ENCODE measurements at regions not wholly inside any gene's neighbourhood (a gene's known extent, or its start where the extent isn't known, plus 50 kb on each side); places are given as distances from the start of the nearest gene placed in this dataset.

- Histone ChIP-seq H4K20me1 (ENCODE audit: insufficient read depth, low read length) (no peaks in the 10 kb centered on the region), H3K79me2 (ENCODE audit: low read length) (no peaks in the 10 kb centered on the region), H3K4me2 (ENCODE audit: low read length) (no peak overlapping the region), H3K4me1 (ENCODE audit: low read length) (peaks cover 19% of the 10 kb centered on the region), H3K27me3 (ENCODE audit: low read depth, low read length) (no peaks in the 10 kb centered on the region), H3K27ac (ENCODE audit: low read length) (no peak overlapping the region), H3K4me3 (ENCODE audit: low read length) (no peak overlapping the region), H2AFZ (ENCODE audit: low read depth, low read length) (no peak overlapping the region; the same call in 1 of the 2 replicates), H3K9ac (ENCODE audit: low read length) (no peak overlapping the region), H3K9me3 (ENCODE audit: insufficient read depth, low read length) (peaks cover 10% of the 10 kb centered on the region; the same call in 1 of the 2 replicates), H3K36me3 (replicated peaks; ENCODE audit: low read depth, low read length) (no peaks in the 10 kb centered on the region)
- TF ChIP-seq EZH2phosphoT487 (IDR thresholded peaks at IDR 0.05; ENCODE audit: low read depth): no peak
- no peak for TF ChIP-seq CTCF (IDR thresholded peaks at IDR 0.05; ENCODE audit: low read depth, low read length)
These were observed 102.1 kb upstream of the C1QTNF9B start for GRCh38 chr13:23999424-23999823.

- Histone ChIP-seq H2AFZ (ENCODE audit: low read depth, low read length) (no peak overlapping the region), H4K20me1 (ENCODE audit: insufficient read depth, low read length) (no peaks in the 10 kb centered on the region), H3K9ac (ENCODE audit: low read length) (no peak overlapping the region), H3K4me1 (ENCODE audit: low read length) (peaks cover 32% of the 10 kb centered on the region), H3K27ac (ENCODE audit: low read length) (no peak overlapping the region), H3K4me3 (ENCODE audit: low read length) (no peak overlapping the region), H3K36me3 (replicated peaks; ENCODE audit: low read depth, low read length) (no peaks in the 10 kb centered on the region), H3K4me2 (ENCODE audit: low read length) (no peak overlapping the region), H3K9me3 (ENCODE audit: insufficient read depth, low read length) (no peaks in the 10 kb centered on the region), H3K79me2 (ENCODE audit: low read length) (no peaks in the 10 kb centered on the region), H3K27me3 (ENCODE audit: low read depth, low read length) (no peaks in the 10 kb centered on the region)
- TF ChIP-seq EZH2phosphoT487 (IDR thresholded peaks at IDR 0.05; ENCODE audit: low read depth) (no peak), CTCF (IDR thresholded peaks at IDR 0.05; ENCODE audit: low read depth, low read length) (no peak)
These were observed 105.0 kb upstream of the C1QTNF9B start for GRCh38 chr13:24002206-24002815.

GRCh38 chr13:24004142-24004899 is 107.0 kb upstream of the C1QTNF9B start:
- H3K4me2 ChIP-seq (ENCODE audit: low read length): peak overlapping the region; percentile 61

More at GRCh38 chr13:24004142-24004899, 107.0 kb upstream of the C1QTNF9B start:
- Histone ChIP-seq H3K79me2 (ENCODE audit: low read length) (no peaks in the 10 kb centered on the region), H3K4me1 (ENCODE audit: low read length) (peaks cover 31% of the 10 kb centered on the region), H3K36me3 (replicated peaks; ENCODE audit: low read depth, low read length) (no peaks in the 10 kb centered on the region), H3K27me3 (ENCODE audit: low read depth, low read length) (no peaks in the 10 kb centered on the region), H3K27ac (ENCODE audit: low read length) (no peak overlapping the region), H3K9me3 (ENCODE audit: insufficient read depth, low read length) (no peaks in the 10 kb centered on the region), H2AFZ (ENCODE audit: low read depth, low read length) (peak overlapping the region; percentile 55; the same call in 1 of the 2 replicates), H3K4me3 (ENCODE audit: low read length) (no peak overlapping the region), H4K20me1 (ENCODE audit: insufficient read depth, low read length) (no peaks in the 10 kb centered on the region), H3K9ac (ENCODE audit: low read length) (no peak overlapping the region)
- TF ChIP-seq CTCF (IDR thresholded peaks at IDR 0.05; ENCODE audit: low read depth, low read length): no peak
- no peak for TF ChIP-seq EZH2phosphoT487 (IDR thresholded peaks at IDR 0.05; ENCODE audit: low read depth)

Measured in OCI-LY3 (cell line).